H1 (cell line): ENCODE measurements at regions not wholly inside any gene's neighbourhood (a gene's known extent, or its start where the extent isn't known, plus 50 kb on each side); places are given as distances from the start of the nearest gene placed in this dataset.

Experiments used
- CTCF ChIP-seq, 3 experiments: IDR thresholded peaks; 1 replicate in 2 of 3; 2 replicates in 1 of 3; pipeline versions ENCODE4 v1.5.1 to v1.6.1; 2011; ENCODE audit warnings: low read length in 3 of 3, mild to moderate bottlenecking in 3 of 3, inconsistent platforms in 2 of 3, low read depth in 1 of 3, moderate library complexity in 1 of 3; ENCODE audit not compliant: insufficient read depth in 1 of 3; ENCODE audit errors: control extremely low read depth in 1 of 3

- TF ChIP-seq CTCF (IDR thresholded peaks at IDR 0.05; ENCODE audit: control extremely low read depth in 1 of 3, insufficient read depth in 1 of 3, low read depth in 1 of 3, low read length in 3 of 3) = no peak
These were observed 282.5 kb upstream of the PLXNA2 start (continued) for GRCh38 chr1:208526613-208527125.
